HG02981 (cell line): ENCODE measurements at regions not wholly inside any gene's neighbourhood (a gene's known extent, or its start where the extent isn't known, plus 50 kb on each side); places are given as distances from the start of the nearest gene placed in this dataset.
A peak's percentile ranks its signal among the peaks of the same experiment; 100 is the strongest.
"Not testable (repeated sequence)": the region's sequence is repeated elsewhere in the genome, so short reads cannot be mapped to it uniquely, and the experiment has no call there.

ENCODE experiments used
- ATAC-seq: cut with Tn5 transposase; IDR thresholded peaks from one replicate; pipeline ENCODE4 v1.9.1; 2021; ENCODE audit warnings: mild to moderate bottlenecking, moderate library complexity; ENCODE audit not compliant: unreplicated experiment

GRCh38 chr20:5696011-5696559 is 54.1 kb upstream of the SHLD1 start:
- ATAC-seq = no peak

- ATAC-seq = peak; percentile 99
Observed at GRCh38 chr20:5691918-5692618, 58.1 kb upstream of the SHLD1 start.

GRCh38 chr20:5689463-5689862 is 60.7 kb upstream of the SHLD1 start:
- ATAC-seq = no peak

- ATAC-seq = no peak
Observed at GRCh38 chr20:5688431-5688972, 61.7 kb upstream of the SHLD1 start.

GRCh38 chr20:5687884-5688283 is 62.3 kb upstream of the SHLD1 start:
- ATAC-seq = no peak

GRCh38 chr20:5686384-5687105 is 63.7 kb upstream of the SHLD1 start:
- no peak for ATAC-seq

- ATAC-seq = not testable (repeated sequence)
Observed at GRCh38 chr20:5682556-5682955, 67.6 kb upstream of the SHLD1 start.

- no peak for ATAC-seq
Observed at GRCh38 chr20:5680192-5680591, 69.4 kb upstream of the GPCPD1 start.

- ATAC-seq = no peak
Observed at GRCh38 chr20:5678777-5679176, 68.0 kb upstream of the GPCPD1 start.

GRCh38 chr20:5677944-5678343 is 67.1 kb upstream of the GPCPD1 start:
- ATAC-seq = not testable (repeated sequence)

GRCh38 chr20:5677389-5677788 is 66.6 kb upstream of the GPCPD1 start:
- no peak for ATAC-seq

- ATAC-seq = no peak
Observed at GRCh38 chr20:5675103-5676091, 64.6 kb upstream of the GPCPD1 start.

- peak; percentile 85 for ATAC-seq
Observed at GRCh38 chr20:5674176-5674660, 63.4 kb upstream of the GPCPD1 start.

GRCh38 chr20:5670874-5671273 is 60.1 kb upstream of the GPCPD1 start:
- no peak for ATAC-seq

GRCh38 chr20:5670036-5670536 is 59.3 kb upstream of the GPCPD1 start:
- no peak for ATAC-seq

GRCh38 chr20:5668529-5668868 is 57.7 kb upstream of the GPCPD1 start:
- no peak for ATAC-seq

- no peak for ATAC-seq
Observed at GRCh38 chr20:5667705-5668528, 57.1 kb upstream of the GPCPD1 start.

- ATAC-seq = no peak
Observed at GRCh38 chr20:5665417-5665816, 54.6 kb upstream of the GPCPD1 start.

- ATAC-seq = no peak
Observed at GRCh38 chr20:5663396-5663795, 52.6 kb upstream of the GPCPD1 start.

GRCh38 chr20:5662769-5663168 is 52.0 kb upstream of the GPCPD1 start:
- ATAC-seq = no peak
